Cerebellar cortex (tissue), 1 donor: ENCODE measurements at regions not wholly inside any gene's neighbourhood (a gene's known extent, or its start where the extent isn't known, plus 50 kb on each side); places are given as distances from the start of the nearest gene placed in this dataset.

Source experiments
- DNase-seq: peaks from one replicate; pipeline ENCODE4 v3.0.0-alpha.2; 2015; ENCODE audit warnings: low spot score

DNA sequence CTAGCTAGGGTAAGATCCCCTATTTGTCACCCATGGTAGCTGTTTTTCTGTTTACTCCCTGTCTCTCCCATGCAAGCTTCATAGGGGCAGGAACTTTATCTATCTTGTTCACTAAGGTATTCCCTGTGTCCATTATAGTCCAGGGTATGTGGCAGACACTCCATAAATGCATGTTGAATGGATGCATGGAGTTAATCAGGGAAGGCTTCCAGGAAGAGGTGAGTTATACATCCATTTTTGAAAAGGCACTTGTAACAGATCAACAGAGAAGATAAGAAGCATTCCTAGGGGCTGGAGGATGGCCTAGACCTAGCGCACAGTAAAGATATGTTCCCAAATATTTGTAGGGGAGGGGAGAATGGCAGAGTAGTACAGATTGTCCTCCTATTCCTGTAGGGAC, 130.3 kb downstream of the BUD13 start:
- DNase-seq = no peak

DNA sequence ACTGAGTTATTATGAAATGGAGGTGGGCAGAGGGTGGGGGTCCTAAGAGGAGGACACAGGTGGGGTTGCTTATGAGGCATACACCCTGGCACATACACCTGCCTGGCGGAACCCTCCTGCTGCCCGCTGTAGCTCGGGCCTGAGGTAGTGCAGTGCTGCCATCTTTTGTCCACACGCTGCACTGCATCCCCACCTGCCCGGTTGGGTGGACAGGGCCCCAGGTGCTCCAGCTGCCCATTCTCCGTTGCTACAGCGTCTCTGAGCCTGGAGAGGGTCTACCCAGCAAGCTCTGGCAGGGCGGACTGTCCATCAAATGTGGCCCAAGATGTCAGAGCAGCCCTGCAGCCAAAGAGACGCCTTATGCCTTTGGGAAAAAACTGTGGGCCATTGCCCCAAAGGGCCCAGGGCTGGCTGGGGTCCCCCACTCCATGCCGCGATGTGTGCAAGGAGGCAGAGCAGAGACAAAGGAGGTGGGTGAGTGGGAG, 131.2 kb downstream of the BUD13 start:
- peak; percentile 44 for DNase-seq

GRCh38 chr11:116640641-116641402, 132.0 kb downstream of the BUD13 start:
- no peak for DNase-seq

DNA sequence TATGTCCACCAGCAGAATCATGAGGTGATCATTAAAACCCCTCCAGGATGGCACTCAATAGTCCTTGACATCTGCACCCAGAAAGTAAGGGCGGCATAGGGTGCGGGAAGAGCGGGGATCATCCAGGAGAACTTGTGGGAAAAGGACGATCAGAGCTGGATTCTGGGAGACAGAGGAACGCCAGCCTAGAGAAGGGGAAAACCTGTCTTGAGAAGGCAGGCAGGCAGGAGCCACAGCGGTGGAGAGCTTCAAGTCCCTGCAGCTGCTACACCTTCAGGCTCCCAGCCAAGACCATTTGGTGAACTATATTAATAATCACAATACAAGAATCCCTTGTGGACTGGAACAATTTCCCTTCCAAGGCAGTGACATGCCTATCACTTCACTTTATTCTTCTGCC, 134.3 kb downstream of the BUD13 start:
- no peak for DNase-seq

GRCh38 chr11:116637766-116638165, 135.0 kb downstream of the BUD13 start:
- no peak for DNase-seq

GRCh38 chr11:116636341-116636929, 136.4 kb downstream of the BUD13 start:
- DNase-seq = no peak

DNA sequence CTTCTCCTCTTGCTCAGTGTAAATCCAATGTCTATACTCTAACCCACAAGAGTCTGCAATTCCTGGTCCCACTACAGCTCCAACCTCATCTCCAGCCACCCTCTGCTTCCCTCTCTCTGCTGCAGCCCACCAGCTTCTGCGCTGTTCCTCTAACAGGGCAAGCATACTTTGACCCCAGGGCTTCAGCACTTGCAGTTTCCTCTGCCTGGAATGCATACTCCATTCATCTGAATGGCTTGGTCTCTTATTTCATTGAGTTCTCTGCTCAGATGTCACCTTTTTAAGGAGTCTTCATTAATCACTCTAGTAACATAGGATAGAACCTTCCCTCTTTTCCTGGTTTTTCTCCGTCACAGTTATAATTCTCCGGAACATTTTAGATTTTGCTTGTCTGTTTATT, 141.6 kb downstream of the BUD13 start:
- no peak for DNase-seq

- DNase-seq = no peak
Measured at GRCh38 chr11:116618461-116618860, 154.3 kb downstream of the BUD13 start.

DNA sequence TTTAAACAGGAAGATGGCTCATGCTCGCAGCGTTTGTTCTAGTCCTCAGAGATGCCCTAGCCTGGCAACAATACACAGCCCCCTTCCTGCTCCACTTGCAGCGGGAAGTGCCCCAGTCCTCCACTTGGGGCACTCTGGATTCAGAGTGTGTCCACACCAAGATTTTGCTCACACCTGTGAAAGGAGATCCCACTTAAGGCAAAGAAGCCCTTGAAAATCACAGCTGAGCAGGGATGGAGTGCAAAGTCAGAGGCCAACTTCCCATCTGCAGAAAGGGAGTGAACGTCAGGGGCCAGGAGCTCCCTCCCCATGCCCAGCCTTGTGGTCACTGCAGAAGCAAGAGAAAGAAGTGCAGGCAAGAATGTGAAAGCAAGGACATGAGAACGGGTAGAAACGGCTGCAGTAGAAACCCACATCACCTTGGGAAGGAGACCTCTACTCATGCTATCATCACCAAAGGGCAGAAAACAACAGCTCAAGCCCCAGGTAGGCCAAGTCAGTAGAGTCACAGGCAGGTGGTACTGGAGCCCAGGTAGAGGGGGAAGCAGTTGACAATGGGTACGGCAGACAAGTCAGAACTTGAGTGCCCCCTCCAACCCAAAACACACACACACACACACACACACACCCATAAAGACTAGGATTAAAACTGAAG, 157.4 kb downstream of the BUD13 start:
- DNase-seq = no peak

- DNase-seq = no peak
Measured at GRCh38 chr11:116614306-116615210, 158.2 kb downstream of the BUD13 start.

DNA sequence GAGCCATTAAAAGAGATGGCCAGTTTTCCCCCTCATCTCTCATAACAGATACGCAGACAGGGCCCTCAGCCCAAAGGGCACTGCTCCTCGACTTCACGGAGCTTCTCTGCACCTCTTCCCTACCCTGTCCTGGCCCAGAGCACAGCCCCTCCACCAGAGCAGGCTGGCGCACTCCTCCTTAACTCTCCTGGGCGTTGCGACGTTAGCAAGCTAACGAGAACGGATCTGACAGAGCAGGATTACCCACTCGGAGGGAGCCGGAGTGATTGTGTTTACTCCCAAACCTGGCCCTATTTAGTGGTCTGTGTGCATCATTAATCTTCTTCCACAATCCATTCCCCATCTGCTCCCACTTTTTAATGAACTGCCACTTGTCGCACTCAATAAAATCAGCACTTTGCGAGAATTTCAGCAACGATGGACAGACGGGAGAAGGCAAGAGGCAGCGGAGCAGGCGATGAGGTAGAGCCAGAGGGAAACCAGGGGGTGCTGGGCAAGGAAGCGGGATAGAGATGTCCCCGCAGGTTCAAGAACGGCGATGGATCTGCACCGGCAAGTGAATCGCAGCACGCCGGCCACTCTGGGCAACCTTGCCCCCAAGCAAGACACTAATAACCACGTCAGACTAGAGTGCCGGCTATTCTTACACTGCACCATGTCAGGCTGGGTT, 159.4 kb downstream of the BUD13 start:
- DNase-seq = no peak

GRCh38 chr11:116611998-116612620, 160.7 kb downstream of the BUD13 start:
- DNase-seq = no peak

- DNase-seq = peak; percentile 47
Measured at GRCh38 chr11:116610190-116610589, 162.6 kb downstream of the BUD13 start.

DNA sequence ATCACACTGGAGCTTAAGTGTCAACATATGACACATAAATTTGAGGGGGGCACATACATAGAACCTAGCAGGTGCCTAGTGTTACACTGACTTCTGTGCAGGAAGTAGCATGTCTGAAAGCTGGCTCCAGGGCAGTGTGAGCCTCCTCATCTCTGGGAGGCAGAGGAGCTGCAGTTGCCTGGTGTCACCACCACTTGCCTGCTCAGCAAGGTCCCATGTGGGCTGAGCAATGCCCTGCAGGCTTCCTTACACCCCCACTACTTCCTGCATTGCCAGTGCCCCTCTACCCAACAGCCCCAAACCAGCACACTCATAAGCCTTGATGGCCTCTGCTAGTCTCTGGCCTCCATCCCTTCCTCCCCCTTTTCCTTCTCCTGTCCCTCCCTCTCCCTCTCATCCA, 165.8 kb downstream of the BUD13 start:
- no peak for DNase-seq

GRCh38 chr11:116605543-116606459, 167.0 kb downstream of the BUD13 start:
- peak; percentile 26 for DNase-seq

- no peak for DNase-seq
Measured at GRCh38 chr11:116603728-116604323, 169.0 kb downstream of the BUD13 start.

DNA sequence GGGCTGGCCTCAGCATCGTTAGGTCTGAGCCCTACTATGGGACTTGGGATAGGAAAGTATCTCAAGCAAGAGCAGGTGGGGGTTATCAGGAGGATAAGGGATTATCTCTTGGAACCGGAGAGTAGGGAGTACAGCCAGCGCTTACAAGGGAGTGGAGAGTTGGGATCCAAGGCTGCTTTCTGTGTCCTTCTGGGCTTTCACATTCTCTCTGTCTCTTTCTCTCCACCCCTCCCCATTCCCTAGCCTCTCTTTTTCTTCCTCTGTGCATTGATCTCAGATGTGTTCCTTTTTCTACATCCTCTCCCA, 170.2 kb downstream of the BUD13 start:
- DNase-seq = no peak

GRCh38 chr11:116601814-116602636, 170.8 kb downstream of the BUD13 start:
- no peak for DNase-seq

- no peak for DNase-seq
Measured at GRCh38 chr11:116600930-116601329, 171.9 kb downstream of the BUD13 start.
